ENCODE measurements at regions not wholly inside any gene's neighbourhood (a gene's known extent, or its start where the extent isn't known, plus 50 kb on each side); places are given as distances from the start of the nearest gene placed in this dataset.

DNA sequence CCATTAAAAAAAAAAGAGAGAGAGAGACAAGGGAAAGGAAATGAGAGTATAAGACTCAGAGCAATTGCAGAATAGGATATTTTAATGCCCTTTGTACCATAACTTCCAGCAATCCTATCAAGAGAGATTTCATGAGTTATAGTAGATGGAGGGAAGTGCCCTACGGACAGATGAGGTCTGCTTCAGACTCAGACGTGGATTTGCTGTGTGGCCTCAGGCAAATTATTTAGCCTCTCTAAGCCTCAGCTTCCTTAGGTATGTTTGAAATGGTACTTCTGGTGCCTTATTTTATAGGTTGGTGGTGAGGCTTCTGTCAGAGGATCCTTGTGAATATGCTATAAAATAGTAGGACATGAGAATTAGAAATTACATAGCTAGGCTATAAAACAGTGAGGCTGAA lies 448.2 kb downstream of the EDEM1 start:
- no peak for TF ChIP-seq POLR2A (IDR thresholded peaks at IDR 0.05)
- no peak for TF ChIP-seq POLR2AphosphoS5 (IDR thresholded peaks at IDR 0.05)
- no peak for TF ChIP-seq CTCF (IDR thresholded peaks at IDR 0.05)
